GM12878 (cell line): ENCODE measurements at regions not wholly inside any gene's neighbourhood (a gene's known extent, or its start where the extent isn't known, plus 50 kb on each side); places are given as distances from the start of the nearest gene placed in this dataset.

Experiments used
- ATAC-seq: fragments of 200-7000 bp; cut with Tn5 transposase; 3 replicates; pipeline ENCODE4 v1.9.1; 2020; ENCODE audit warnings: mild to moderate bottlenecking, moderate library complexity
- BruUV-seq: library from RNA; stranded (reverse); fragments of 400-500 nt; replicated peaks from 2 replicates; lab custom pipeline; 2021; lab: Mats Ljungman, UMichigan
- CTCF ChIA-PET: fragments of 300-600 bp; sonication (Branson Sonifier 250); formaldehyde crosslinking; extraction: SDS; loops from one replicate; lab custom pipeline; 2021; ENCODE audit warnings: inconsistent platforms; lab: Yijun Ruan, JAX
- POLR2A ChIA-PET: fragments of 350-600 bp; formaldehyde crosslinking; extraction: SDS; loops from one replicate; lab custom pipeline; 2021; ENCODE audit warnings: inconsistent platforms; lab: Charles Lee
- RAD21 ChIA-PET: fragments of 300-600 bp; sonication (Branson Sonifier 250); formaldehyde crosslinking; loops from one replicate; lab custom pipeline; 2023; ENCODE audit warnings: antibody characterized with exemption; ENCODE audit not compliant: unreplicated experiment; lab: Charles Lee
- SMC1A ChIA-PET: fragments of 300-600 bp; sonication (Branson Sonifier 250); formaldehyde crosslinking; loops from one replicate; lab custom pipeline; 2023; ENCODE audit not compliant: unreplicated experiment, uncharacterized antibody; lab: Charles Lee
- DNase-seq: peaks from one replicate; pipeline ENCODE4 v3.0.0-alpha.2; 2011; ENCODE audit warnings: low read depth, low spot score
- FAIRE-seq: peaks from 3 replicates; lab custom pipeline; 2011; peaks lifted over from hg19 to GRCh38; lab: Jason Lieb, UNC
- H2AFZ ChIP-seq: 2 replicates; pipeline ENCODE4 v1.6.0; 2011; ENCODE audit warnings: low read depth, low read length, control low read depth; ENCODE audit not compliant: control insufficient read depth
- H3K27ac ChIP-seq: 2 replicates; pipeline ENCODE4 v1.5.1; 2011; ENCODE audit warnings: control low read depth; ENCODE audit not compliant: control insufficient read depth, insufficient read depth
- H3K27me3 ChIP-seq, 2 experiments: replicated peaks in 1 of 2; 2 replicates each; pipeline versions ENCODE4 v1.6.0 to v1.6.1; 2011; ENCODE audit warnings: low read length in 1 of 2; ENCODE audit not compliant: control insufficient read depth in 2 of 2, insufficient read depth in 2 of 2
- H3K36me3 ChIP-seq, 2 experiments: 2 replicates each; pipeline ENCODE4 v1.5.1; 2011; ENCODE audit warnings: low read length in 1 of 2; ENCODE audit not compliant: control insufficient read depth in 2 of 2, insufficient read depth in 2 of 2
- H3K4me1 ChIP-seq: 2 replicates; pipeline ENCODE4 v1.6.1; 2011; ENCODE audit warnings: mild to moderate bottlenecking, low read length, moderate library complexity, mixed read lengths; ENCODE audit not compliant: control insufficient read depth, insufficient read depth
- H3K4me2 ChIP-seq: 2 replicates; pipeline ENCODE4 v1.6.0; 2011; ENCODE audit warnings: control low read depth; ENCODE audit not compliant: control insufficient read depth, insufficient read depth
- H3K4me3 ChIP-seq: fragments of 200-600 bp; sonication (generic); 2 replicates; pipeline ENCODE4 v1.5.1; 2016
- H3K79me2 ChIP-seq: 2 replicates; pipeline ENCODE4 v1.6.0; 2011; ENCODE audit warnings: low read length; ENCODE audit not compliant: control insufficient read depth, insufficient read depth
- H3K9ac ChIP-seq: 2 replicates; pipeline ENCODE4 v1.8.0; 2011; ENCODE audit warnings: low read length, control low read depth, mixed read lengths; ENCODE audit not compliant: control insufficient read depth, insufficient read depth
- H3K9me3 ChIP-seq: replicated peaks from 3 replicates; pipeline ENCODE4 v1.5.1; 2011; ENCODE audit warnings: mild to moderate bottlenecking, low read length; ENCODE audit not compliant: control insufficient read depth, insufficient read depth
- H4K20me1 ChIP-seq: 2 replicates; pipeline ENCODE4 v1.6.0; 2011; ENCODE audit not compliant: control insufficient read depth, insufficient read depth
- BCL3 ChIP-seq: IDR thresholded peaks from 2 replicates; pipeline ENCODE4 v1.6.1; 2011; ENCODE audit warnings: borderline replicate concordance, low read depth, mild to moderate bottlenecking, moderate library complexity, low read length; ENCODE audit not compliant: insufficient read depth, poor library complexity, severe bottlenecking
- CEBPZ ChIP-seq: fragments of 150-350 bp; IDR thresholded peaks from 2 replicates; pipeline ENCODE4 v1.6.1; 2016; ENCODE audit warnings: low read depth, low read length
- CHD2 ChIP-seq: IDR thresholded peaks from 2 replicates; pipeline ENCODE4 v1.6.1; 2011; ENCODE audit warnings: low read depth, low read length, improper control_type of control experiment, borderline replicate concordance
- EED ChIP-seq: sonication (generic); IDR thresholded peaks from 2 replicates; pipeline ENCODE4 v1.6.1; 2016; ENCODE audit warnings: antibody characterized with exemption, low read depth
- ESRRA ChIP-seq: IDR thresholded peaks from 2 replicates; pipeline ENCODE4 v1.6.1; 2012; ENCODE audit warnings: mild to moderate bottlenecking, low read length, improper control_type of control experiment
- HDAC6 ChIP-seq: fragments of 200-600 bp; sonication (generic); IDR thresholded peaks from one replicate; pipeline ENCODE4 v1.8.0; 2017; ENCODE audit warnings: antibody characterized with exemption; ENCODE audit not compliant: unreplicated experiment
- KDM1A ChIP-seq: fragments of 200-600 bp; sonication (generic); IDR thresholded peaks from 2 replicates; pipeline ENCODE4 v1.6.1; 2016; ENCODE audit warnings: borderline replicate concordance
- POLR2AphosphoS5 ChIP-seq: IDR thresholded peaks from 2 replicates; pipeline ENCODE4 v1.6.1; 2011; ENCODE audit warnings: mild to moderate bottlenecking, low read length, inconsistent platforms
- REST ChIP-seq: IDR thresholded peaks from 2 replicates; pipeline ENCODE4 v1.6.1; 2012; ENCODE audit warnings: mild to moderate bottlenecking, low read depth, low read length
- SIN3A ChIP-seq: IDR thresholded peaks from 2 replicates; pipeline ENCODE4 v1.6.1; 2012; ENCODE audit warnings: low read depth, low read length, improper control_type of control experiment
- SKIL ChIP-seq: fragments of 450-650 bp; IDR thresholded peaks from 2 replicates; pipeline ENCODE4 v1.6.1; 2017; ENCODE audit warnings: mild to moderate bottlenecking, low read depth, inconsistent platforms; ENCODE audit not compliant: poor library complexity, severe bottlenecking
- SPI1 ChIP-seq: IDR thresholded peaks from 2 replicates; pipeline ENCODE4 v1.6.1; 2011; ENCODE audit warnings: low read depth, mild to moderate bottlenecking, low read length, moderate library complexity, borderline replicate concordance; ENCODE audit not compliant: insufficient read depth
- ZNF207 ChIP-seq: fragments of 450-650 bp; IDR thresholded peaks from 2 replicates; pipeline ENCODE4 v1.6.1; 2014; ENCODE audit warnings: antibody characterized with exemption, mild to moderate bottlenecking, borderline replicate concordance
- WGBS: methylation state at CpG from one replicate; pipeline ENCODE4 v1.1.6; 2016; ENCODE audit warnings: low lambda C conversion rate; ENCODE audit not compliant: insufficient replicate concordance, insufficient coverage; ENCODE audit errors: missing lambda C conversion rate; 5-methylcytosine and 5-hydroxymethylcytosine counted together
- in situ Hi-C: fragments of 300-500 bp; cut with MboI; formaldehyde crosslinking; loops from 9 replicates; pipeline ENCODE4 v1.14.3; 2018; ENCODE audit warnings: mixed read lengths
- intact Hi-C: fragments of 100-400 bp; cut with micrococcal nuclease; formaldehyde crosslinking; loops from one replicate; pipeline ENCODE4 v1.14.2; 2022; ENCODE audit not compliant: unreplicated experiment

GRCh38 chr4:4921077-4921476 lies 61.6 kb downstream of the MSX1 start (continued):
- no peak for TF ChIP-seq POLR2AphosphoS5

- H4K20me1 ChIP-seq = no peaks in the 10 kb centered on the region
- ATAC-seq (no peak), FAIRE-seq (no peak), DNase-seq (no peak)
- no peaks in the 10 kb centered on the region for H3K27me3 ChIP-seq
- ChIA-PET RAD21 (no interaction called here), CTCF (no interaction called here), POLR2A (no interaction called here), SMC1A (no interaction called here)
- no peaks in the 10 kb centered on the region for H3K36me3 ChIP-seq
- intact Hi-C loops (no loop called here), in situ Hi-C loops (no loop called here)
- no peaks in the 10 kb centered on the region; the same call in 2 of the 3 replicates for H3K9me3 ChIP-seq
- H3K4me2 ChIP-seq = no peak overlapping the region
- H3K4me1 ChIP-seq = no peaks in the 10 kb centered on the region
- no peak overlapping the region for H3K4me3 ChIP-seq
- H3K9ac ChIP-seq = no peak overlapping the region
- H2AFZ ChIP-seq = no peak overlapping the region
- no peak overlapping the region for H3K27ac ChIP-seq
- 10% methylated on average over 2 of the region's 2 CpGs for WGBS
- no peaks in the 10 kb centered on the region for H3K79me2 ChIP-seq
- BruUV-seq = no TSS peak
- TF ChIP-seq SIN3A (no peak), ZNF207 (no peak), REST (no peak), KDM1A (no peak), EED (no peak), SKIL (no peak), ESRRA (no peak), BCL3 (no peak), SPI1 (no peak), CHD2 (no peak), CEBPZ (no peak), HDAC6 (no peak)
Measured at GRCh38 chr4:4922441-4922840, 63.0 kb downstream of the MSX1 start.
